HG02970 (cell line): ENCODE measurements at regions not wholly inside any gene's neighbourhood (a gene's known extent, or its start where the extent isn't known, plus 50 kb on each side); places are given as distances from the start of the nearest gene placed in this dataset.
"Not testable (repeated sequence)": the region's sequence is repeated elsewhere in the genome, so short reads cannot be mapped to it uniquely, and the experiment has no call there.

ENCODE experiments used
- ATAC-seq: cut with Tn5 transposase; IDR thresholded peaks from one replicate; pipeline ENCODE4 v1.9.1; 2021; ENCODE audit warnings: mild to moderate bottlenecking, moderate library complexity, moderate number of reproducible peaks; ENCODE audit not compliant: unreplicated experiment, low FRiP score

GRCh38 chr6:8930009-8930408 is 494.7 kb upstream of the SLC35B3 start:
- ATAC-seq, result no peak

- ATAC-seq, result not testable (repeated sequence)
Observed at GRCh38 chr6:8920244-8920643, 484.9 kb upstream of the SLC35B3 start.

GRCh38 chr6:8918196-8918595 is 482.9 kb upstream of the SLC35B3 start:
- ATAC-seq, result no peak

GRCh38 chr6:8914700-8915099 is 479.4 kb upstream of the SLC35B3 start:
- no peak for ATAC-seq

- no peak for ATAC-seq
Observed at GRCh38 chr6:8908638-8909037, 473.3 kb upstream of the SLC35B3 start.

- ATAC-seq, result no peak
Observed at GRCh38 chr6:8906699-8907098, 471.4 kb upstream of the SLC35B3 start.

GRCh38 chr6:8905757-8906156 is 470.4 kb upstream of the SLC35B3 start:
- no peak for ATAC-seq

- ATAC-seq, result peak; percentile 61
Observed at GRCh38 chr6:8904754-8905153, 469.4 kb upstream of the SLC35B3 start.

GRCh38 chr6:8900056-8900455 is 464.7 kb upstream of the SLC35B3 start:
- ATAC-seq, result no peak

GRCh38 chr6:8889514-8889913 is 454.2 kb upstream of the SLC35B3 start:
- ATAC-seq, result no peak

GRCh38 chr6:8888468-8888867 is 453.1 kb upstream of the SLC35B3 start:
- ATAC-seq, result no peak

- ATAC-seq, result no peak
Observed at GRCh38 chr6:8881663-8882062, 446.3 kb upstream of the SLC35B3 start.

- no peak for ATAC-seq
Observed at GRCh38 chr6:8879334-8879733, 444.0 kb upstream of the SLC35B3 start.

- ATAC-seq, result no peak
Observed at GRCh38 chr6:8875986-8876385, 440.6 kb upstream of the SLC35B3 start.

GRCh38 chr6:8872589-8872988 is 437.2 kb upstream of the SLC35B3 start:
- no peak for ATAC-seq

GRCh38 chr6:8865451-8865850 is 430.1 kb upstream of the SLC35B3 start:
- ATAC-seq, result no peak

- no peak for ATAC-seq
Observed at GRCh38 chr6:8860671-8861070, 425.3 kb upstream of the SLC35B3 start.

- no peak for ATAC-seq
Observed at GRCh38 chr6:8859501-8859900, 424.2 kb upstream of the SLC35B3 start.

- no peak for ATAC-seq
Observed at GRCh38 chr6:8858854-8859331, 423.5 kb upstream of the SLC35B3 start.

- no peak for ATAC-seq
Observed at GRCh38 chr6:8857160-8857559, 421.8 kb upstream of the SLC35B3 start.

GRCh38 chr6:8855411-8855810 is 420.1 kb upstream of the SLC35B3 start:
- ATAC-seq, result no peak

GRCh38 chr6:8852332-8852731 is 417.0 kb upstream of the SLC35B3 start:
- no peak for ATAC-seq

- ATAC-seq, result not testable (repeated sequence)
Observed at GRCh38 chr6:8846680-8847079, 411.3 kb upstream of the SLC35B3 start.
